Stimulated activated naive CD8-positive, alpha-beta T cell treated with anti-CD3 and anti-CD28 coated beads, Interleukin-15, amount 100 ng/mL, for 72 hours (primary cell): ENCODE measurements at regions not wholly inside any gene's neighbourhood (a gene's known extent, or its start where the extent isn't known, plus 50 kb on each side); places are given as distances from the start of the nearest gene placed in this dataset.
A peak's percentile ranks its signal among the peaks of the same experiment; 100 is the strongest.

Source experiments
- ATAC-seq: fragments of 150-1000 bp; cut with Tn5 transposase; 2 replicates; pipeline ENCODE4 v1.10.0; 2021; ENCODE audit warnings: mild to moderate bottlenecking, moderate library complexity
- DNase-seq, 2 donors: peaks; one replicate each; pipeline ENCODE4 v3.0.0; 2021 to 2022
- H3K27ac Mint-ChIP-seq, 2 donors: one replicate each; pipeline ENCODE4 v1.8.0; 2022; ENCODE audit warnings: mild to moderate bottlenecking in 2 of 2, mixed read lengths in 2 of 2, moderate library complexity in 2 of 2
- H3K27me3 Mint-ChIP-seq: one replicate; pipeline ENCODE4 v1.8.0; 2022; ENCODE audit warnings: mixed read lengths
- H3K4me1 Mint-ChIP-seq: one replicate; pipeline ENCODE4 v1.8.0; 2022; ENCODE audit warnings: mild to moderate bottlenecking, mixed read lengths
- H3K4me3 Mint-ChIP-seq, 2 donors: one replicate each; pipeline ENCODE4 v1.8.0; 2022; ENCODE audit warnings: mild to moderate bottlenecking in 2 of 2, mixed read lengths in 2 of 2, moderate library complexity in 1 of 2
- H3K9me3 Mint-ChIP-seq, 2 donors: one replicate each; pipeline ENCODE4 v1.8.0; 2022; ENCODE audit warnings: mixed read lengths in 2 of 2

DNA sequence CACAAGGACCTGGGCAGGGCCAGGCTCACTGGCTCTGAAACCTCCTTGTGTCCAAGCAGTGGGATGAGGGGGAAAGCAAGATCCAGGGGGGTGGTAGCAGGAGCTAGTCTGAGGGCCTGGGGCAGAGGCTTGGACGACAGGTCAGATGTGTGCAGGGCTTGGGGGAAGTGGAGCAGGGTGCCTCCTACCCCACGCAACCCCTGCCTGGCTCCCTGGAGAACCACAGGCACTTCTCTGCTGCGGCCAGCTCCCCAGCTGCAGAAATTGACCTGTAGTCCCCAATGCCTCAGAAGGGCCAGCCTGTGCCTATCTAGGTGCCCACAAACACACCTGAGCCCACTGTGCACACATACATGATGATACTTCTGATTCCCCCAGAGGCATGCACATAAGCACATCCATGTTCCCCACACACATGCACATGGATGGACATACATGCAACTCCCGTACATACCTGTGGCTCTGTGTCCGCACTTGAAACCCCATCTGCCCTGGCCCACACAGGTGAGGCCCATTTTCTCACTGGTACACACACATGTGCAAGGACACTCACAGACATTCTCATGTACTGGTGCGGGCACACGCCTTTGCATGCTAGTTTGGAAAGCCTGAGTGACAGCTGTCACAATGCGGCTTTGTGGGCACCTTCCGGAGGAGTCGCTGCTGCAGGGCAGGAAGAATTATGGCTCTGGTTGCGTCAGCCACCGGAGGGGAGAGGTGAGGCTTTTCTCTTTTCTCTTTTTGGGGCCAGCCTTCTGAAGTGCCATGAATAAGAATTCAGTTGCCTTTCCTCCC lies 247.2 kb upstream of the CSF3R start:
- peak overlapping the region; percentile 86 to 93 for H3K27ac Mint-ChIP-seq
- DNase-seq (no peak), ATAC-seq (peak; percentile 56)
- H3K9me3 Mint-ChIP-seq, result no peaks in the 10 kb centered on the region
- peak overlapping the region; percentile 46 to 65 for H3K4me3 Mint-ChIP-seq
- peaks cover 54% of the 10 kb centered on the region for H3K27me3 Mint-ChIP-seq
- H3K4me1 Mint-ChIP-seq, result no peaks in the 10 kb centered on the region

DNA sequence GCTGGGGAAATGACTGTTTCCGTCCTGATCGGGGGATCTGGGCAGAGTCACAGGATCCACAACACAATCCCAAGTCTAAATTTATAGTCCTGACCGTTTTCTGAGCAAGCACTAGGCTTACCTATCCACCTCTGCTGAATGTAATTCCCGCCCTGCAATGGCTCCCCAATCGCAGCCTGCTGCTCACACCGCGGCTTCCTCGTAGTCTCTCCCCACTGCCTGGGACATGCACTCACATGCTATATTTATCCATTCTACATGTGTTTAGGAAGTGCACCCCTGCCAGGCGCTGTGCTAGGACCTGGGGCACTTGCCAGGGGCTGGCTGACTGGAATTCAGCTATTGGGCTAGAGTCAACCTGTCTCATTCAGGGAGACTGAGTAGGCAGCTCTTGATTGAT lies 246.6 kb upstream of the CSF3R start:
- DNase-seq (no peak), ATAC-seq (no peak)

DNA sequence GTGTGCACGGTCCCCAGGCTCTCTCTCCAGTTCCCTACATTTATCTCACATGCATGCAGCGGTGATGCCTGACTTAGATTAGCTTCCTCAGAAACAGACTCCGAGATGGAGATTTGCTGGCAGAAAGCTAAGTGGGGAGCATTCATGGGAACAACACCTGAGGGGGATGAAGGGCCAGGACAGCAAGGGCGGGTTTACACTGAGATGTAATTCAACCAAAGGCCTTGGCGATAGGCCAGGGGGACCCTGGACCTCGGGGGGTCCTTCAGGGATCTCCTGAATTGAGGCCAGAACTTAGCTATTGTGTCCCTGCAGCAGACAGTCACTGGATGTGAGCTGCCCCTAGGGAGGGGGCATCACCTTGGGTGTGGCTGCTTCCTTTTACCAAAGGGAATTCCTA lies 246.1 kb upstream of the CSF3R start:
- H3K9me3 Mint-ChIP-seq, result no peaks in the 10 kb centered on the region
- ATAC-seq (no peak), DNase-seq (no peak)
- peaks cover 51% of the 10 kb centered on the region for H3K27me3 Mint-ChIP-seq
- H3K27ac Mint-ChIP-seq, result no peak overlapping the region
- no peak overlapping the region for H3K4me3 Mint-ChIP-seq
- H3K4me1 Mint-ChIP-seq, result no peaks in the 10 kb centered on the region

More for the DNA sequence above, 246.6 kb upstream of the CSF3R start:
- no peaks in the 10 kb centered on the region for H3K9me3 Mint-ChIP-seq
- H3K27me3 Mint-ChIP-seq, result peaks cover 51% of the 10 kb centered on the region
- no peak overlapping the region for H3K27ac Mint-ChIP-seq
- H3K4me1 Mint-ChIP-seq, result no peaks in the 10 kb centered on the region
- no peak overlapping the region for H3K4me3 Mint-ChIP-seq

DNA sequence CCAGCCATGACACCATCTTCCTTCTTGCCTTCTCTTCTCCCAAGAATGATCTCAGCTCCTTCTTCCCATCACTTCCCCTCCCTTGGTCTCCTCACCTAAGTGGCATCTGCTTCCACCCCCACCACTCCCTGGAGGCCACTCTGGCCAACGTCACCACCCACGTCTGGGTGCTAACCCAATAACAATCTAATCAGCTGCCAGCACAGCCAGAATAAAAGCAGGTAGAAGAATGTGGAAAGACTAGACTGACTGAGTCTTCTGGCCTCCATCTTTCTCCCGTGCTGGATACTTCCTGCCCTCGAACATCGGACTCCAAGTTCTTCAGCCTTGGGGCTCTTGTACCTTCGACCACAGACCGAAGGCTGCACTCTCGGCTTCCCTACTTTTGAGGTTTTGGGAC lies 245.3 kb upstream of the CSF3R start:
- H3K27me3 Mint-ChIP-seq, result peaks cover 56% of the 10 kb centered on the region
- H3K4me3 Mint-ChIP-seq, result no peak overlapping the region
- no peak for DNase-seq
- no peak overlapping the region for H3K27ac Mint-ChIP-seq
- no peaks in the 10 kb centered on the region for H3K4me1 Mint-ChIP-seq
- no peaks in the 10 kb centered on the region for H3K9me3 Mint-ChIP-seq
- no peak for ATAC-seq

DNA sequence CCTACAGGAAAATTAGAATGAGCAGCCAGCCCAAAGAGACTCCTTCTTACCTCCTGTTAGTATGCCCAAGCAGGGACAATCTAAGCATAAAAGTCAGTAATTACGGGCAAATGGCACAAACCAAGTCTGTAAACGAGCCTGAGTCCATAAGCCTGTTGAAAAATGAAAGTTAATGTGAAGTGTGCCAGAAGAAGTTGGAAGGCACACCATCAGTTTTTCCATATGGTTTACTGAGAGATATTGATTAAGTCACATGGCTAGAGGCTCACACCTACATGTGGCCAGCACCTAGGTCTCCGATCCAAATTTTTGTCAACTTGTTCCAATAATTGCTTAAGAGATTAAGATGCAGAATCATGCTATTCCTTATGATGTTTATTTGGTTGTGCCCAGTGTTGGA lies 242.4 kb upstream of the CSF3R start:
- Mint-ChIP-seq H3K27ac (no peak overlapping the region), H3K4me1 (no peaks in the 10 kb centered on the region), H3K9me3 (no peaks in the 10 kb centered on the region), H3K4me3 (no peak overlapping the region), H3K27me3 (peaks cover 57% of the 10 kb centered on the region)
- DNase-seq, result no peak
- ATAC-seq, result no peak

DNA sequence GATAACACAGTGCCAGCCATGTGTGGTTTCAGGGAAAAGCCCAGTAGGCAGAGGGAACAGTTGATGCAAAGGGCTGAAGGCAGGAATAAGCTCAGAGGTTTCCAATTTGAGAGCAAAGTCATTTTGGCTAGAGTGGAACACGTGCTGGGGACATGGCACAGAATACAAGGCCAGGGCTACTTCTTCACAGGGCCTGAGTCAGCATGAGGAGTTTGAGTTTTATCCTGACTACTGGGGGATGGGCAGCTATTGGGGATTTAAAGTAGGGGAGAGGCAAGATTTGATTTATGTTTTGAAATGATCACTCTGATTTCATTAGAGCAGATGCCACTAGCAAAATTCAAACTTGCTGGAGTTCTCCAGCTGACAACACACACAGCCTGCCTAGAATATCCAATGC lies 241.1 kb upstream of the CSF3R start:
- ATAC-seq (no peak), DNase-seq (no peak)
- Mint-ChIP-seq H3K4me3 (no peak overlapping the region), H3K27ac (no peak overlapping the region), H3K9me3 (no peaks in the 10 kb centered on the region), H3K27me3 (peaks cover 44% of the 10 kb centered on the region), H3K4me1 (no peaks in the 10 kb centered on the region)

DNA sequence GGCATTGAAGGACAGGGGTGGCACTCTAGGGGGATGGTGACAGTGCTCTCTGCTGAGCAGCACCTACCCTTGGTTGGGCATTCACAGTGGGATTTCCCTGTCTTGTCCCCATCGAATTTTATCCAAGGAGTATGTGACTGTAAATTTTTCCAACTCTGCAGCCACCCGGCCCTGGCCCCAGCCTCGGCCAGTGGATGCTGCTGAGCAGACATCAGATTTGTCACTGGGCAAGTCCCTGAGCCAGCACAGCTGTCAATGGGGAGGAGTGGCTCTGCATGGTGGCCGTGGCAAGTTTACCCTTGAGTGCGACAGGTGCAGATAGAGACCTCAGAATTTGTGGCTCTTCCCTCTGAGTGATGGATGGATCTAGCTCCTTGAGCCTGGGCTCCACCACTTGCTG lies 240.2 kb upstream of the CSF3R start:
- no peak overlapping the region for H3K4me3 Mint-ChIP-seq
- DNase-seq (no peak), ATAC-seq (no peak)
- no peak overlapping the region for H3K27ac Mint-ChIP-seq
- H3K9me3 Mint-ChIP-seq, result no peaks in the 10 kb centered on the region
- peaks cover 44% of the 10 kb centered on the region for H3K27me3 Mint-ChIP-seq
- no peaks in the 10 kb centered on the region for H3K4me1 Mint-ChIP-seq

DNA sequence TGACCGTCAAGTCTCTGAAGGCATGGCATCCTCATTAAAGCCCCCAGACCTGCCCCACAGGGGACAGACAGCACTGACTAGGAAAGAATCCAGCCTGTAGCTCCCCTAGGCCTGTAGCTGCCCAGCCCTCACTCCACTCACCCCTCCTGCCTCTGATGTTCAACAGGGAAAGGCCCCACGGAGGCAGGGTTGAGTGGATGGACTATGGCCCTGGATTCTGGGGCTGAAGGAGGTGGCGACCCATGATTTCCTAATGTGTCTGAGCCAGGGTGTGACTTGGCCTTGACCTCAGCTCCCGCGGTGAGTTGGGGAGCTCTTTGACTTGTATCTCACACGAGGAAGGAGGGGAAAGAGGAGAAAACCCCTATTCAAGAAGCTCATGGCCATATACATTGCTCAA lies 238.5 kb upstream of the CSF3R start:
- H3K4me1 Mint-ChIP-seq, result no peaks in the 10 kb centered on the region
- no peak for ATAC-seq
- no peak overlapping the region for H3K4me3 Mint-ChIP-seq
- H3K9me3 Mint-ChIP-seq, result no peaks in the 10 kb centered on the region
- no peak overlapping the region for H3K27ac Mint-ChIP-seq
- DNase-seq, result no peak
- H3K27me3 Mint-ChIP-seq, result peaks cover 53% of the 10 kb centered on the region

DNA sequence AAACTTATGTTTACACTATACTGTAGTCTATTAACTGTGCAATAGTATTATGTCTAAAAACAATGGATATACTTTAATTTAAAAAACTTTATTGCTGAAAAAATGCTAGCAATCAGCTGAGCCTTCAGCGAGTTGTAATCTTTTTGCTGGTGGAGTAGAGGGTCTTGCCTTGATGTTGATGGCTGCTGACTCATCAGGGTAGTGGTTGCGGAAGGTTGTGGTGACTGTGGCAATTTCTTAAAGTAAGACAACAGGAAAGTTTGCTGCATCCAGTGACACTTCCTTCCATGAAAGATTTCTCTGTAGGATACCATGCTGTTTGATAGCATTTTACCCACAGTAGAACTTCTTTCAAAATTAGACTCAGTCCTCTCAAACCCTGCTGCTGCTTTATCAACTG lies 234.7 kb upstream of the CSF3R start:
- Mint-ChIP-seq H3K27ac (no peak overlapping the region), H3K27me3 (peaks cover 62% of the 10 kb centered on the region), H3K9me3 (no peaks in the 10 kb centered on the region), H3K4me1 (no peaks in the 10 kb centered on the region), H3K4me3 (no peak overlapping the region)
- DNase-seq (no peak), ATAC-seq (no peak)

DNA sequence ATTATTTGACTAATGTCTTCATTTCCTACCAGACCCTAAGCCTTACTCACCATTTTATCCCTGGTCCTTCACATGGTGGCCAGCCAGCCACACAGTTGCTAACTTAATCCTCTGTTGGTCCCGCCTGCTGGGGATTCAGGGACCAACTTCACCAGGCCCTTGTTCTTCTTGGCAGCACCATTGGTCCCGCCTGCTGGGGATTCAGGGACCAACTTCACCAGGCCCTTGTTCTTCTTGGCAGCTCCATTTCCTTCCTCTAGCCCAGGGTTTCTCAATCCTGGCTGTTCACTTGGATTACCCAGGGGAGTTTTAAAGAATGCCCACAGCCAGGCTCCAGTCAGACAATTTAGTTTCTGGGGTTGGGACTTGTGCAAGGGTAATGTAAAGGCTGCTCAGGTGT lies 233.1 kb upstream of the CSF3R start:
- Mint-ChIP-seq H3K4me3 (no peak overlapping the region), H3K9me3 (no peaks in the 10 kb centered on the region), H3K27ac (no peak overlapping the region), H3K27me3 (peaks cover 65% of the 10 kb centered on the region), H3K4me1 (no peaks in the 10 kb centered on the region)
- DNase-seq (no peak), ATAC-seq (no peak)

DNA sequence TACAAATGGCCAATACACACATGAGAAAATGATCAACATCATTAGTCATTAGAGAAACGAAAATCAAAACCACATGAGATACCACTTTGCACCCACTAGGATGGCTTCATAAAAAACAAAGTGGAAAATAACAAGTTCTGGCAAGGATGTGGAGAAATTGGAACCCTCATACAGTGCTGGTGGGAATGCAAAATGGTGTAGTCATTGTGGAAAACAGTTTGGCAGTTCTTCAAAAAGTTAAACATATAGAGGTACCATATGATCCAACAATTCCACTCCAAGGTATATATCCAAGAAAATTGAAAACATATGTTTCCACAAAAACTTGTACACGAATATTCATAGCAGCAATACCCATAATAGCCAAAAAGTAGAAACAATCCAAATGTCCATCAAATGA lies 231.6 kb upstream of the CSF3R start:
- no peak overlapping the region for H3K27ac Mint-ChIP-seq
- no peaks in the 10 kb centered on the region for H3K4me1 Mint-ChIP-seq
- DNase-seq, result no peak
- H3K9me3 Mint-ChIP-seq, result no peaks in the 10 kb centered on the region
- no peak overlapping the region for H3K4me3 Mint-ChIP-seq
- peaks cover 80% of the 10 kb centered on the region for H3K27me3 Mint-ChIP-seq
- ATAC-seq, result no peak

DNA sequence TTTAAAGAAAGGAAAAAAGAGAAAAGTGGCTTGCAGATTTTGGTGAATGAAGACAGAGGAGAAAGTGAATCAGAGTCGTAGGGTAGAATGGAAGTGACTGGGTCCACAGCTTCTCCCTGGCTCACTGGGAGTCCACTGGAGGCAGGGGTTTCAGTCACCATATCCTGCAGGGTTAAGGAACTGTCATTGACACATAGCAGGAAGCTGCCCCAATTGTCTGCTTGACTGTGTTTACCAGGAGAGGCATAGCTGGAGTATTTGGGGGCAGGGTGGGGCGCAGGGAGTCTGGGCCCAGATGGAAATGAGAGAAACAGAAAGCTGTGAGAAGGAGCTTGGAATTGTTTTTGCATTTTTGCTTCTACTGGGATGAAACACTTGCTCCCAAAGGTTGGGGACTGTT lies 228.8 kb upstream of the CSF3R start:
- Mint-ChIP-seq H3K27me3 (peaks cover 88% of the 10 kb centered on the region), H3K4me1 (no peaks in the 10 kb centered on the region), H3K27ac (no peak overlapping the region), H3K9me3 (no peaks in the 10 kb centered on the region), H3K4me3 (no peak overlapping the region)
- ATAC-seq (no peak), DNase-seq (no peak)

DNA sequence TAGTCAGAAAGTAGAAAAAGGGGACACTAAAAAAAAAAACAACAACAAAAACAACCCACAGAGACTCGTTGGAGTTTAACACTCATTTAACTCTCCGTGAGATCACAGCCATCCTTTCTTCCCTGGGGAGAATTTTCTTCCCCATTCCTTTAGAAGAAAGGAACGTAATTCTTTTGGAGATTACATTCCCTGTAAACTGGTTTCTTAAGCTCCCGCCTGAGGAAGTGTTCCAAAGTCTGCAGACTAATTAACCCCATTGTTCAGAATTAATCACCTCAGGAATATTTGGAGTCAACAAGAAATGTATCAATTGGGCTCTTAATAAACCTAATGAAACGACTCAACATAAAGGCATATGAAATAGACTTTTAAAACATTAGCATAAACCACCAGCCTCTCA lies 228.2 kb upstream of the CSF3R start:
- no peak overlapping the region for H3K4me3 Mint-ChIP-seq
- H3K27me3 Mint-ChIP-seq, result peaks cover 88% of the 10 kb centered on the region
- DNase-seq, result no peak
- H3K27ac Mint-ChIP-seq, result no peak overlapping the region
- no peak for ATAC-seq
- no peaks in the 10 kb centered on the region for H3K4me1 Mint-ChIP-seq
- H3K9me3 Mint-ChIP-seq, result no peaks in the 10 kb centered on the region

DNA sequence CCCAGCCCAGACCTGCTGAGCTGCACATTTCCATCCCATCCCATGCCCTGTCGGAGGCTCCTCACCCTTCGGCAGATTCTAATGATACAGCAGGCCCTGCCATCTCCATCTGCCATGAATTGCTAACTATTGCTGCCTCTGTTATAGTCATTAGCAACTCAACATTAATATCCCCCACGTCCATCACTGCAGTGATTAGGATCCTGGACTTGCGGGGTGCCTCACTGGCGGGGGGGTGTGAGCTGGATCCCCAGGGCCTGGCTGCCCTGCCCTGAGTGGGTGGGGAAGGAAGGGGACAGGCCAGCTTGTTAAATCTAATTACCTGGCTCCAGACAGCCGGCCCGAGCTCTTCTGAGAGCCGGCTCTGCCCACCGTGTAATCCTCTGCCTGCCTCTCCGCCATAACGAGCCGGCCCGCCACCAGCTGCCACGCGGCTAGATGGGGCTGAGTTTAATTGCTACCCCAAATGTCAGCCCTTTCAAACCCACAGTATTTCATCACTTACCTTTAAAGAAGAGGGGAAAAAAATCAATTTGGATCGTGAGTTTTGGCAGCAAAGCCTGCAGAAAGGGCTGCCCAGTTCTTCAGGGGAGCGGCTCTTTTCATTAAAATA lies 227.3 kb upstream of the CSF3R start:
- H3K27ac Mint-ChIP-seq, result no peak overlapping the region
- no peak for DNase-seq
- H3K27me3 Mint-ChIP-seq, result peaks cover 88% of the 10 kb centered on the region
- no peaks in the 10 kb centered on the region for H3K4me1 Mint-ChIP-seq
- no peaks in the 10 kb centered on the region for H3K9me3 Mint-ChIP-seq
- no peak for ATAC-seq
- H3K4me3 Mint-ChIP-seq, result no peak overlapping the region

DNA sequence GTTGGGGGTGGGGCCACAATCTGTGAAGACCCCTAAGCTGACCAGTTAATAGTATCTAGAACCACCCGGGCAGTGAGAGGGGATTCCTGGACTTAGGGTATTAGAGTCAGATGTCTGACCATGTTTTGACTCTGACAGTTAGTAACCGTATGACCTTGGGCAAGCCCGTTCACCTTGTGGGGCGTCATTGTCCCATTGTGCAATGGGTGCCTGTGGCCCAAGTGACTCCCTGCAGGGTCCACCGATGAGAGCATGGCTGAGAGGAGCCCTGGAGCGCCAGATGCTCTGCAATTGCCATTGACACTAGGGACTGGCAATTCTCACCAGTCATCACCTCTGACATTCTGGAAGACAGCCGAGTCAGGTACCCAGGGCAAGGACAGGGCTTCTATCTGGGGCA lies 225.9 kb upstream of the CSF3R start:
- Mint-ChIP-seq H3K4me3 (no peak overlapping the region), H3K9me3 (no peaks in the 10 kb centered on the region), H3K27me3 (peaks cover 91% of the 10 kb centered on the region), H3K4me1 (peaks cover 4% of the 10 kb centered on the region), H3K27ac (no peak overlapping the region)
- no peak for DNase-seq
- ATAC-seq, result no peak

DNA sequence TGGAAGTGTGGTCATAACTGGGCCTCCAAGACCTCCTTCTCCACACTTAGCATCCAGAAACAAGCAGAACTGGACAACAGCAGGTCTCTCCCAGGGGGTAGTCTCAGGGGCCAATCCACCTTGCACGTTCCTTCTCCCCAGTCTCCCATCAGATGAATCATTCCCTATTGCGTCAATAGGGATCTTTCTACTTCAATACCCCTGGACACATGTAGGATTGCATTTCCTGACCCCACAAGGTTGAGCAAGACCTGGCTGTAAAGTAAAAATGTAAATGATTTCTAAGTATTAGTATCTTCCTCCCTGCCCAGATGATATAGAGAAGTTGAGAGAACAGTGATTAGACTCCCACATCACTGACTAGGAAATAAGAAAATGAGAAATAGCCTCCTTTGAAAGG lies 224.5 kb upstream of the CSF3R start:
- Mint-ChIP-seq H3K9me3 (no peaks in the 10 kb centered on the region), H3K4me1 (peaks cover 7% of the 10 kb centered on the region), H3K27me3 (peaks cover 87% of the 10 kb centered on the region), H3K4me3 (no peak overlapping the region), H3K27ac (no peak overlapping the region)
- ATAC-seq, result no peak
- no peak for DNase-seq

DNA sequence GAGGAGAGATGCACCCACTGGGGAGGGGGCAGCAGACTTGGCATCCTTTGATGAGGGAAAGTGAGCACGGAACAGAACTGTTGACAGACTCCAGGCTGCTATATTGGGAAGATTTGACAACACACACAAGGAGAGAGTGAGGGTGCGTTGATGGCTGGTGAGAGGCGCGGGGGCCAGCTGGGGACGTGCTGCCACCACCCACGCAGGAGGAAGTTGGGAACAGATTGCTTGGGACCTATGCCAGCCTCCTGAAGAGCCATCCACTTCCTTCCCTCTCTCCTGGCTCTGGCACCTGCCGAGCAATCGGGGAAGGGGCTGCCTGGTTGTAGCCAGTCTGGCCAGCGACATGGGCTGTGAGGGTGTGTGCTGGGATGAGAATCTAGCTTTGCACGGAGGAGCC lies 223.7 kb upstream of the CSF3R start:
- Mint-ChIP-seq H3K4me1 (peaks cover 7% of the 10 kb centered on the region), H3K9me3 (no peaks in the 10 kb centered on the region), H3K27ac (no peak overlapping the region), H3K4me3 (no peak overlapping the region), H3K27me3 (peaks cover 79% of the 10 kb centered on the region)
- DNase-seq, result no peak
- ATAC-seq, result no peak
